Uterus (tissue), 2 donors: ENCODE measurements at regions not wholly inside any gene's neighbourhood (a gene's known extent, or its start where the extent isn't known, plus 50 kb on each side); places are given as distances from the start of the nearest gene placed in this dataset.

ENCODE experiments used
- POLR2A ChIP-seq, 2 donors: fragments of 450-650 bp; IDR thresholded peaks; one replicate each; pipeline ENCODE4 v1.6.1; 2016; ENCODE audit warnings: antibody characterized with exemption in 2 of 2, mild to moderate bottlenecking in 1 of 2, moderate library complexity in 1 of 2
- TF ChIP-seq, protein P1 (sequence below), 4 experiments: fragments of 200-600 bp in 2 of 4; fragments of 450-650 bp in 2 of 4; sonication (generic) in 2 of 4; IDR thresholded peaks; one replicate each; pipeline ENCODE4 v1.5.1; 2016 to 2019; ENCODE audit warnings: antibody characterized with exemption in 4 of 4, mild to moderate bottlenecking in 2 of 4, moderate library complexity in 1 of 4

DNA sequence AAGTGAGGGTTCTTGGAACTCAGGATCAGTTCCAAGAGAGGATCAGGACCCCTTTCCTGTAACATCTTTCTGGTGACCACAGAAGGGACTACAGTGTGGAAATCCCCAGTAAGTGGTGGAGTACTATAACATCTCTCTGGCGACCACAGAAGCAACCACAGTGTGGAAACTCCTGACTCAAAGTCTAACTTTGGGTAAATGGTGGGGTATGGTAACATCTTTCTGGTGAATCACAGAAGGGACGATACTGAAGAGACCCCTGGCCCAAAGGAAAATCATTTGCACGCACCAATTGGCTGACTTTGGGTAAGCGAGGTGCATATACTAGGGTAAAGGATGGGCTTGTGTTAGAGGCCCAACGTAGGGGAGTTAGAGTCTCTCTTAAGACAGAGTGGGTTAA, 56.3 kb upstream of the GULP1 start:
- TF ChIP-seq, protein P1, sequence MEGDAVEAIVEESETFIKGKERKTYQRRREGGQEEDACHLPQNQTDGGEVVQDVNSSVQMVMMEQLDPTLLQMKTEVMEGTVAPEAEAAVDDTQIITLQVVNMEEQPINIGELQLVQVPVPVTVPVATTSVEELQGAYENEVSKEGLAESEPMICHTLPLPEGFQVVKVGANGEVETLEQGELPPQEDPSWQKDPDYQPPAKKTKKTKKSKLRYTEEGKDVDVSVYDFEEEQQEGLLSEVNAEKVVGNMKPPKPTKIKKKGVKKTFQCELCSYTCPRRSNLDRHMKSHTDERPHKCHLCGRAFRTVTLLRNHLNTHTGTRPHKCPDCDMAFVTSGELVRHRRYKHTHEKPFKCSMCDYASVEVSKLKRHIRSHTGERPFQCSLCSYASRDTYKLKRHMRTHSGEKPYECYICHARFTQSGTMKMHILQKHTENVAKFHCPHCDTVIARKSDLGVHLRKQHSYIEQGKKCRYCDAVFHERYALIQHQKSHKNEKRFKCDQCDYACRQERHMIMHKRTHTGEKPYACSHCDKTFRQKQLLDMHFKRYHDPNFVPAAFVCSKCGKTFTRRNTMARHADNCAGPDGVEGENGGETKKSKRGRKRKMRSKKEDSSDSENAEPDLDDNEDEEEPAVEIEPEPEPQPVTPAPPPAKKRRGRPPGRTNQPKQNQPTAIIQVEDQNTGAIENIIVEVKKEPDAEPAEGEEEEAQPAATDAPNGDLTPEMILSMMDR (IDR thresholded peaks at IDR 0.05) = no peak
- TF ChIP-seq POLR2A (IDR thresholded peaks at IDR 0.05) = no peak
